CD4-positive, alpha-beta T cell treated with Interleukin-12 subunit alpha and Interleukin-12 subunit beta, for 1 hour (primary cell): ENCODE measurements at regions not wholly inside any gene's neighbourhood (a gene's known extent, or its start where the extent isn't known, plus 50 kb on each side); places are given as distances from the start of the nearest gene placed in this dataset.
"Not testable (repeated sequence)": the region's sequence is repeated elsewhere in the genome, so short reads cannot be mapped to it uniquely, and the experiment has no call there.

Experiments used
- DNase-seq: peaks from one replicate; pipeline ENCODE4 v3.0.0-alpha.2; 2020

DNA sequence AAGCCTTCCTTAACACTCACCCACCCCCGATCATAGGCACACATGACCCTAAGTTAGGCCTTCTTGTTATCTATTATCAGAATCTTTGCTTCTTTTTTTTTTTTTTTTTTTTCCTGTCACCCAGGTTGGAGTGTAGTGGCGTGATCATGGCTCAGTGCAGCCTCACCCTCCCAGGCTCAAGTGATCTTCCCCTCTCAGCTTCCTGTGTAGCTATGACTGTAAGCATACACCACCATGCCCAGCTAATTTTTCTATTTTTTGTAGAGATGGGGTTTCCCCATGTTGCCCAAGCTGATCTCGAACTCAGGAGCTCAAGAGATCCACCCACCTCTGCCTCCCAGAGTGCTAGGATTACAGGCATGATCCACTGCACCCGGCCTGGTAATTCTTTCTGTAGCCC, 328.7 kb downstream of the NR4A2 start:
- DNase-seq: no peak

DNA sequence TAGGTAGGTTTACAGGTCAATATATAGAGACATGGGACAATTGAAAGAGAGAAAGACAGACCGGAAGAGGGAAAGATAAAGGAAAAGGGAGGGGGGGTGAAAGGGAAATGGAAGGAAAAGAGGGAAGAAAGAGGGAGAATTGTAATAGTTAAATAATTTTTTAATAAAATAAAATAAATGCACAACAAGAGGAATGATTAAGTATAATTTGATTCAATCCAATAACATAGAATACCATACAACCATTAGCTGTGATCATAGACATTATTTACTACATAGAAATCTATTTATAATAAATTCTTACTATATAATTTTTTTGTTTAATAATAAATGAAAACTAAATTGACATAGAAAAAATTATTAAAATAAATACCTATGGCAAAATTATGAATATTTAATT, 330.7 kb downstream of the NR4A2 start:
- DNase-seq: no peak

DNA sequence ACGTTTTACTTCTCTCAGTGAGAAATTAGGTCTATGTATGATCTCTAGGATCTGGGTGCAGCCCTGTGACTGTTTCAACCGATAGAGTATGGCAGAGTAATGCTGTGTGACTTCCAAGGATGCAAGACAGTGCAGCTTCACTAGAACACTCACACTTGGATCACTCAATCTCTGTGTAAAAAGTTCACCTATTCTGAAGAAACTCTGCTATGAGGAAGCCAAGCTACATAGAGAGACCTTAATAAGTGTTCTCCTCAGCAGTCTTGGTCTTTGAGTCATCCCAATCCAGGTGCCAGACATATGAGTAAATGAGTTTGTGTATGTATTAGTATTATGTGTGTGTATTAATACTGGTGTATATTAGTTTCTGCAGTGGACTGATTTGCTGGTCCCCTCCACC, 335.0 kb downstream of the NR4A2 start:
- DNase-seq: no peak

DNA sequence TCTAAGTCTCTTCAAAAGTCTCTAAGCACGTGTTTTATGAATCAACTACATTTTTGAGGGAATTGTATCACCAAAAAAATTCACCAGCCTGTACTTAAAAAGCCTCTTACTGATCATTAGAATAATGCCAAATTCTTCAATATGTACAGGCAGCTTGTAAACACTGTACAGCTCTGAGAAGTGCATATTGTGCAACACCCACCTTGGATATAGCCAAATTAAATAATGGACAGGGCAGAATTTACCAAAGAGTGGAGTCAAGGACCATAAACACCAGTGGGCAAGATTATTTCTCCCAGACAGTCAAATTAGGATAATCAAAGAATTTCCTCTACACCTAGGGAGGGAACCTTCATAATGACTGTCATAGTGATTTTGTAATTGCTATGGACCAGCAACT, 338.2 kb downstream of the NR4A2 start:
- DNase-seq: no peak

- DNase-seq: no peak
These were observed 348.7 kb downstream of the NR4A2 start for GRCh38 chr2:155983845-155984244.

GRCh38 chr2:155982135-155982534, 350.4 kb downstream of the NR4A2 start:
- DNase-seq: no peak

- no peak for DNase-seq
These were observed 351.5 kb downstream of the NR4A2 start for GRCh38 chr2:155980941-155981560.

DNA sequence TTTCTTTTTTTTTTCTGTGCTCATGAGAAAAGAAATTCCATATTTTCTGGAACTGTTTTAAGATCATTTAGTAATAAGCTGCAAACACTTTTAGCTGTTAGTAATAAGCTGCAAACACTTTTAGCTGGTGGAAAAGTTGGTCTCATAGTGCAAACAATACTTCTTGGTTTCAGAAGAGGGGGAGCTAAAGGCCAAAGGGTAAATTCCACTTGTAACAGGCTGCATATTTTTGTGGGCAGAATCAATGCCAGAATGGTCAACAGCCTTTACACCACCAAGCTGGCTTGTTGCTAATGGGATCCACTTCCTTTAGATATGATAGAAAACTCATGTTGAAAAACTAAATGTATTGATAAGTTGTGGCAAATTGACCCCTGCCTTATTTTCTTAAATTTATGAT, 356.8 kb downstream of the NR4A2 start:
- no peak for DNase-seq

DNA sequence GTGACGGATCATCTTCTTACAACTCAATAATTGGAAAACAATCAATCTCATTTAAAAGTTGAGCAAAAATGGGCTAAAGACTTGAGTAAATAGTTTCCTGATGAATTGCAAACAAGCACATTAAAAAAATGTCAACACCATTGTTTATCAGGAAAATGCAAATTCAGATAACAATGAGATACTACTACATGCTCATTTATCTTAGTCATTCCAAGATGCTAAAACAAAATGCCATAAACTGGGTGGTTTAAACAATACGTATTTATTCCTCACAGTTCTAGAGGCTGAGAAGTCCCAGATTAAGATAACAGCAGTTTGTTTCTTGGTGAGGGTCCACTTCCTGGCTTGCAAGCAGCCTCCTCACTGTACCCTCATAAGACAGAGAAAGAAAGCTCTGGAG, 359.6 kb downstream of the NR4A2 start:
- DNase-seq: no peak

GRCh38 chr2:155966064-155966471, 366.5 kb downstream of the NR4A2 start:
- DNase-seq: not testable (repeated sequence)

DNA sequence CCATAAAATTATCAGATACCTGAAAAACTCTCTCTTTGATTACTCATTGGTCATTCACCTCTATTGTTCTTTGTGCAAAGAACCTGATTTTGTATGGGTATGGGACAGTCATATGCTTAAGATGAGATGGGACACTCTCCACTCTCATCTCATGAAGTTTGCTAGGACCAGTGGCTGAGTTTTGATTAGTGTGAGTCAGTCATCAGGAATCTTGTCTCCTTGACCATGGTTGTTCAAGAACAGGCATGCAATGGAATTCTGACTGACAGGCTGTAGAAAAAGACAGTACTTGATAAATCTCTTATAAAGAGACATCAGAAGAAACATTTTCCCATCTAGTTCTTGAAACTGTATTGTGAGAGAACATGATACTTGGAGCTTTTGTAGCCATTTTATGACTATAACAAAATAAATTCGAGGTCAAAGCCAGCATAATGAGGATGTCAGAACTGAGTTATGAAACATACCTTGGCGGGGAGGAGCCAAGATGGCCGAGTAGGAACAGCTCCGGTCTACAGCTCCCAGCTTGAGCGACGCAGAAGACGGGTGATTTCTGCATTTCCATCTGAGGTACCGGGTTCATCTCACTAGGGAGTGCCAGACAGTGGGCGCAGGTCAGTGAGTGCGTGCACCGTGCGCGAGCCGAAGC, 367.0 kb downstream of the NR4A2 start:
- no peak for DNase-seq

- no peak for DNase-seq
These were observed 370.9 kb downstream of the NR4A2 start for GRCh38 chr2:155961641-155962040.

DNA sequence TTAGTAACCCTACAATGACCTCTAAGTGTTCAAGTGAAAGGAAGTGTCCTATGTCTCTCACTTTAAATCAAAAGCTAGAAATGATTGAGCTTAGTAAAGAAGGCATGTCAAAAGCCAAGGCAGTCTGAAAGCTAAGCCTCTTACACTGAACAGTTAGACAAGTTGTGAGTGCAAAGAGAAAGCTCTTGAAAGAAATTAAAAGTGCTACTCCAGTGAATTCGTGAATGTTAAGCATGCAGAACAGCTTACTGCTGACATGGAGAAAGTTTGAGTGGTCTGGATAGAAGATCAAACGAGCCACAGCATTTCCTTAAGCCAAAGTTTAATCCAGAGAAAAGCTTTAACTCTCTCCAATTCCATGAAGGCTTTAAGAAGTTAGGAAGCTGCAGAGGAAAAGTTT, 373.7 kb downstream of the NR4A2 start:
- DNase-seq: no peak

GRCh38 chr2:155947069-155947468, 385.5 kb downstream of the NR4A2 start:
- DNase-seq: no peak

GRCh38 chr2:155944218-155944617, 388.3 kb downstream of the NR4A2 start:
- no peak for DNase-seq

GRCh38 chr2:155930312-155930711, 402.2 kb downstream of the NR4A2 start:
- DNase-seq: no peak

- DNase-seq: no peak
These were observed 415.1 kb downstream of the NR4A2 start for GRCh38 chr2:155917380-155917779.

DNA sequence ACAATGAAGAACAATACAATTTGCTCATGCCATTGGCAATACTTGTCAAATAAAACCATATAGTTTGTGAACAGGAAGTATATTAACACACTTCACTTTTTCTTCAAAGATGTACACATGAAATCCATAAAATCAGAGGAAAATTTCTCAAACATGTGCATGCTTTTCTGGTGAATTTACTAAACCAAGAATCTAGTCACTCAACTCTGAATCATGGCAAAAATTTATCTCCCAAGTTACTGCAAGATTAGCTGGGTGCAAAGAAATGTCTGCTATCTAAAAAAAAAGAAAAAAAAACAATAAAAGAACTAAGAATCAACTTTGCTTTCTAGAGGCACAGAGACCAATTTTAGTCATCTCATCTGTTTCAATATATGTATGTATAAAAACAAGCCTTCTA, 419.2 kb downstream of the NR4A2 start:
- no peak for DNase-seq

GRCh38 chr2:155908567-155908966, 424.0 kb downstream of the NR4A2 start:
- no peak for DNase-seq

DNA sequence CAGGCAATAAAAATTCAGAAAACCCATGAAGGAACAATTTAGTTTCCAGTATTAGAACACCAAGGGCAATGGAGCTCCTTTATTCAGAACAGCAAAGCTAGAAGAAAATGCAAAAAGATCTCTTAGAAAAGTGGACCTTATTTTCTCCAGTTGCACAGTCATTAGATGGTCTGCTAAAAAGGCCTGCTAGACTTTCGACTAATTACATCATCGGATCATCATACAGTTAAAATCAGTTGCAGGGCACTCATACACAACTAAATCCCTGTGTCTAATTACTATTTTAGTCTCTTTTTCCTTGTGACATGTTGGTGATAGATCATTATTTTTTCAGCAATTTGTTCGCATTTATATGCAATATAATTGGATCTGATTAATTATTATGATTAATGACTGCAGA, 425.3 kb downstream of the NR4A2 start:
- no peak for DNase-seq

- no peak for DNase-seq
These were observed 426.9 kb downstream of the NR4A2 start for GRCh38 chr2:155905657-155906056.

DNA sequence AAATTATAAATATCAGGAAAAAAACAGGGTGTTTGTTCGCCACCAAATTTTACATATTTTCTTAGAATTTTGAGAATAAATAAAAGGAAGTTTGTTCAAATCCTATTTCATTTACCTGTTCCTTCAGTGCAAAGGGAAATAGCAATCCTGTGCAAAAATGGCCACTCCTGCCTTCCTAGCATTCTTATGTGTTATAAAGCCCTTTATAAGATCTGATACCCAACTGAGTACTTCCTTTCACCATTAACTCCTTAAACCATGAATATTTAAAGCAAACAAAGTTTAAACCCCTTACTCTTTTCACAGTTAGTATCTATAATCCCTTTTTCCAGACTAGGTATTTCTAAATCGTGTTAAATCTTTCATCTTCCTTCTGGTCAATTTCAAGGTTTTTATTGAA, 427.8 kb downstream of the NR4A2 start:
- DNase-seq: no peak

GRCh38 chr2:155902635-155903034, 429.9 kb downstream of the NR4A2 start:
- no peak for DNase-seq

- DNase-seq: no peak
These were observed 437.5 kb downstream of the NR4A2 start for GRCh38 chr2:155895016-155895415.

DNA sequence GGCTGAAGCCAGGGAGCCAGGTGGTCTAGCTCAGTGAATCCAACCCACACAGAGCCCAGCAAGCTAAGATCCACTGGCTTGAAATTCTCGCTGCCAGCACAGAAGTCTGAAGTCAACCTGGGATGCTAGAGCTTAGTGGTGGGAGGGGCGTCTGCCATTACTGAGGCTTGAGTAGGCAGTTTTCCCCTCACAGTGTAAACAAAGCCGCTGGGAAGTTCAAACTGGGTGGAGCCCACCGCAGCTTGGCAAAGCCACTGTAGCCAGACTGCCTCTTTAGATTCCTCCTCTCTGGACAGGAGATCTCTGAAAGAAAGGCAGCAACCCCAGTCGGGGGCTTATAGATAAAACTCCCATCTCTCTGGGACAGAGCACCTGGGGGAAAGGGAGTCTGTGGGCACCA, 452.1 kb downstream of the NR4A2 start:
- not testable (repeated sequence) for DNase-seq
